HG03565 (cell line): ENCODE measurements at regions not wholly inside any gene's neighbourhood (a gene's known extent, or its start where the extent isn't known, plus 50 kb on each side); places are given as distances from the start of the nearest gene placed in this dataset.
A peak's percentile ranks its signal among the peaks of the same experiment; 100 is the strongest.
"Not testable (repeated sequence)": the region's sequence is repeated elsewhere in the genome, so short reads cannot be mapped to it uniquely, and the experiment has no call there.

Experiments used
- ATAC-seq: cut with Tn5 transposase; IDR thresholded peaks from one replicate; pipeline ENCODE4 v1.9.1; 2021; ENCODE audit warnings: mild to moderate bottlenecking, moderate library complexity; ENCODE audit not compliant: unreplicated experiment

GRCh38 chr9:29189221-29189620, 1615.9 kb upstream of the C9orf72 start:
- ATAC-seq, result not testable (repeated sequence)

- no peak for ATAC-seq
Measured at GRCh38 chr9:29198861-29199260, 1625.6 kb upstream of the C9orf72 start.

- ATAC-seq, result no peak
Measured at GRCh38 chr9:29199975-29200374, 1626.7 kb upstream of the C9orf72 start.

- no peak for ATAC-seq
Measured at GRCh38 chr9:29200650-29201049, 1627.4 kb upstream of the C9orf72 start.

GRCh38 chr9:29203244-29203930, 1630.1 kb upstream of the C9orf72 start:
- ATAC-seq, result no peak

- no peak for ATAC-seq
Measured at GRCh38 chr9:29208670-29209069, 1635.4 kb upstream of the C9orf72 start.

- ATAC-seq, result no peak
Measured at GRCh38 chr9:29209748-29210291, 1636.5 kb upstream of the C9orf72 start.

- ATAC-seq, result no peak
Measured at GRCh38 chr9:29211003-29211579, 1637.8 kb upstream of the C9orf72 start.

- peak; percentile 93 for ATAC-seq
Measured at GRCh38 chr9:29211580-29212396, 1638.5 kb upstream of the C9orf72 start.

GRCh38 chr9:29212397-29213387, 1639.4 kb upstream of the C9orf72 start:
- ATAC-seq, result no peak

- no peak for ATAC-seq
Measured at GRCh38 chr9:29213417-29214153, 1640.3 kb upstream of the C9orf72 start, which contains the start of gene LINGO2. Gene LINGO2 (minus strand): TSS chr9:29213601.

GRCh38 chr9:29214154-29214689, 1640.9 kb upstream of the C9orf72 start:
- ATAC-seq, result no peak

- ATAC-seq, result no peak
Measured at GRCh38 chr9:29214690-29215253, 1641.5 kb upstream of the C9orf72 start.

GRCh38 chr9:29217966-29218365, 1644.7 kb upstream of the C9orf72 start:
- no peak for ATAC-seq

- ATAC-seq, result no peak
Measured at GRCh38 chr9:29220596-29221251, 1647.4 kb upstream of the C9orf72 start.

- no peak for ATAC-seq
Measured at GRCh38 chr9:29228558-29228957, 1655.3 kb upstream of the C9orf72 start.

GRCh38 chr9:29230931-29231330, 1657.7 kb upstream of the C9orf72 start:
- no peak for ATAC-seq

- ATAC-seq, result no peak
Measured at GRCh38 chr9:29233193-29233592, 1659.9 kb upstream of the C9orf72 start.

- ATAC-seq, result no peak
Measured at GRCh38 chr9:29241320-29241719, 1668.0 kb upstream of the C9orf72 start.
